Spleen (tissue), 11 donors: ENCODE measurements at regions not wholly inside any gene's neighbourhood (a gene's known extent, or its start where the extent isn't known, plus 50 kb on each side); places are given as distances from the start of the nearest gene placed in this dataset.

Experiments
- DNase-seq: peaks from one replicate; pipeline ENCODE4 v3.0.0-alpha.2; 2020
- H3K27ac ChIP-seq, 8 donors: fragments of 200-600 bp; sonication (generic) in 7 of 8; 1 replicate in 4 of 8; 2 replicates in 4 of 8; pipeline versions ENCODE4 v1.5.0 to v1.8.0; 2016 to 2021; ENCODE audit warnings: inconsistent platforms in 4 of 8, mild to moderate bottlenecking in 4 of 8, moderate library complexity in 1 of 8
- H3K27me3 ChIP-seq, 7 donors: fragments of 200-600 bp; sonication (generic) in 6 of 7; replicated peaks in 1 of 7; 1 replicate in 4 of 7; 2 replicates in 3 of 7; pipeline versions ENCODE4 v1.5.0 to v1.8.0; 2016 to 2021; ENCODE audit warnings: inconsistent platforms in 3 of 7, mild to moderate bottlenecking in 1 of 7
- H3K36me3 ChIP-seq, 6 donors: fragments of 200-600 bp; sonication (generic) in 5 of 6; 1 replicate in 4 of 6; 2 replicates in 2 of 6; pipeline versions ENCODE4 v1.5.0 to v1.8.0; 2016 to 2021; ENCODE audit warnings: inconsistent platforms in 2 of 6
- H3K4me1 ChIP-seq, 6 donors: fragments of 200-600 bp; sonication (generic) in 5 of 6; 1 replicate in 3 of 6; 2 replicates in 3 of 6; pipeline versions ENCODE4 v1.5.0 to v1.8.0; 2016 to 2021; ENCODE audit warnings: inconsistent platforms in 3 of 6
- H3K4me3 ChIP-seq, 8 donors: fragments of 200-600 bp; sonication (generic) in 7 of 8; 1 replicate in 4 of 8; 2 replicates in 4 of 8; pipeline versions ENCODE4 v1.5.0 to v1.8.0; 2016 to 2021; ENCODE audit warnings: inconsistent platforms in 4 of 8, mild to moderate bottlenecking in 4 of 8, moderate library complexity in 2 of 8
- H3K9me3 ChIP-seq, 8 donors: fragments of 200-600 bp; sonication (generic) in 7 of 8; 1 replicate in 4 of 8; 2 replicates in 4 of 8; pipeline versions ENCODE4 v1.5.0 to v1.8.0; 2016 to 2021; ENCODE audit warnings: inconsistent platforms in 4 of 8
- POLR2A ChIP-seq, 3 donors: fragments of 450-650 bp; IDR thresholded peaks; one replicate each; pipeline ENCODE4 v1.5.1; 2017; ENCODE audit warnings: antibody characterized with exemption in 3 of 3, mild to moderate bottlenecking in 1 of 3
- POLR2AphosphoS5 ChIP-seq, 3 donors: sonication (generic); formaldehyde crosslinking; IDR thresholded peaks; one replicate each; pipeline ENCODE4 v1.5.1; 2017; ENCODE audit warnings: antibody characterized with exemption in 3 of 3
- WGBS, 5 donors: extraction: QIAGEN DNeasy Blood & Tissue Kit in 3 of 5; methylation state at CpG; one replicate each; pipeline versions ENCODE4 v1.1.5 to v1.1.7; 2013 to 2018; 5-methylcytosine and 5-hydroxymethylcytosine counted together
- intact Hi-C: fragments of 100-400 bp; cut with DNase I; formaldehyde crosslinking; loops from one replicate; pipeline ENCODE4 v1.15.0; 2023; ENCODE audit warnings: low total_unique reads
- TF ChIP-seq, protein P1 (sequence below), 11 experiments: fragments of 200-600 bp in 7 of 11; fragments of 450-650 bp in 4 of 11; sonication (generic) in 4 of 11; IDR thresholded peaks in 8 of 11; conservative IDR thresholded peaks in 3 of 11; 1 replicate in 7 of 11; 2 replicates in 4 of 11; pipeline versions ENCODE4 v1.4.0 to v1.8.0; 2016 to 2021; ENCODE audit warnings: antibody characterized with exemption in 11 of 11, inconsistent platforms in 4 of 11, mild to moderate bottlenecking in 1 of 11
- donor health status: healthy with polysubstance abuse.
- donor health status: DM: no; HTN: no; CAD: no; lungs with moderate emphysema.
- donor health status: DM: no; HTN: no; CAD: no.
- donor health status: Bipolar disorder and iron deficiency.
- donor health status: healthy.
- donor health status: DM: no; HTN: no; CAD: no.
- donor health status: DM: yes; HTN: yes; CAD: no.

DNA sequence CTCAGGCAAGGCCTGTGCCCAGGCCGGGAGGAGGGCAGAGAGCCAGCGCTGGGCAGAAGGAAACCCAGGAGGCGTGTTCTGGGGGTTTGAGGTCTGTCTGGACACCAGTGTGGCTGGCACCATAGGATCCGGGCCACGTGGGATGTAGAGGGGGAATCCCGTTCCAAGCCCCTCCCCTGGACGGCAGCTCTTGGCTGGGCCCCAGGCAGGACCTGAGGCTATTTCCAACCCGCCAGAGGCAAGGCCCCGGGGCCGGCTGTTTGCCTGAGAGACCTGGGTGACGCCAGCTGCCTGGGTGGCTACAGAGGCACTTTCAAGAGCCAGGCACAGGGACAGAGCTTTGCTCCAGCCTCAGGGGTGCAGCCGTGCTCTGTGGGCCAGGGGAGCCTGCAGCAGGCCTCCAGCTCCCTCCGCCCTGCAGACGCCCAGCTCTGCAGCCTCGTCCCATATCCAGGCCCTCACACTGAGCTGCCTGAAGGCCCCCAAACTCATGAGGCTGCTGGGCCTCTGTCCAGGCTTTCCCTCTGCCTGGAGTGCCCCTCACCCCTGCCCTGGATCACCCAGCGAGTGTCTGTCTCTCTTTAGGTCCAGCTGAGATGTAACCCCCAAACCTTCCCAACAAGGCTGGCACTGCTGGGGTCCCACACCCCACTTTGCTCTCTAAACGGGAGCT, 56.6 kb upstream of the EGFL7 start:
- intact Hi-C loops = no loop called here
- no peak overlapping the region for H3K4me3 ChIP-seq
- no peaks in the 10 kb centered on the region for H3K36me3 ChIP-seq
- DNase-seq = no peak
- peak overlapping the region in 1 of 8 donors; percentile 16 for H3K27ac ChIP-seq
- no peaks in the 10 kb centered on the region for H3K9me3 ChIP-seq
- peaks cover 0 to 78% (median 32%) of the 10 kb centered on the region in 6 donors for H3K4me1 ChIP-seq
- TF ChIP-seq POLR2AphosphoS5 (IDR thresholded peaks at IDR 0.05) = no peak
- TF ChIP-seq, protein P1, sequence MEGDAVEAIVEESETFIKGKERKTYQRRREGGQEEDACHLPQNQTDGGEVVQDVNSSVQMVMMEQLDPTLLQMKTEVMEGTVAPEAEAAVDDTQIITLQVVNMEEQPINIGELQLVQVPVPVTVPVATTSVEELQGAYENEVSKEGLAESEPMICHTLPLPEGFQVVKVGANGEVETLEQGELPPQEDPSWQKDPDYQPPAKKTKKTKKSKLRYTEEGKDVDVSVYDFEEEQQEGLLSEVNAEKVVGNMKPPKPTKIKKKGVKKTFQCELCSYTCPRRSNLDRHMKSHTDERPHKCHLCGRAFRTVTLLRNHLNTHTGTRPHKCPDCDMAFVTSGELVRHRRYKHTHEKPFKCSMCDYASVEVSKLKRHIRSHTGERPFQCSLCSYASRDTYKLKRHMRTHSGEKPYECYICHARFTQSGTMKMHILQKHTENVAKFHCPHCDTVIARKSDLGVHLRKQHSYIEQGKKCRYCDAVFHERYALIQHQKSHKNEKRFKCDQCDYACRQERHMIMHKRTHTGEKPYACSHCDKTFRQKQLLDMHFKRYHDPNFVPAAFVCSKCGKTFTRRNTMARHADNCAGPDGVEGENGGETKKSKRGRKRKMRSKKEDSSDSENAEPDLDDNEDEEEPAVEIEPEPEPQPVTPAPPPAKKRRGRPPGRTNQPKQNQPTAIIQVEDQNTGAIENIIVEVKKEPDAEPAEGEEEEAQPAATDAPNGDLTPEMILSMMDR (IDR thresholded peaks at IDR 0.05 in 8 of 11, conservative IDR thresholded peaks at IDR 0.05 in 3 of 11) = no peak
- no peak for TF ChIP-seq POLR2A (IDR thresholded peaks at IDR 0.05)
- peaks cover 0 to 74% (median 0%) of the 10 kb centered on the region in 7 donors for H3K27me3 ChIP-seq
- WGBS, 5 donors = 70 to 86% (median 82%) methylated on average over 5 to 17 of the region's 17 CpGs

DNA sequence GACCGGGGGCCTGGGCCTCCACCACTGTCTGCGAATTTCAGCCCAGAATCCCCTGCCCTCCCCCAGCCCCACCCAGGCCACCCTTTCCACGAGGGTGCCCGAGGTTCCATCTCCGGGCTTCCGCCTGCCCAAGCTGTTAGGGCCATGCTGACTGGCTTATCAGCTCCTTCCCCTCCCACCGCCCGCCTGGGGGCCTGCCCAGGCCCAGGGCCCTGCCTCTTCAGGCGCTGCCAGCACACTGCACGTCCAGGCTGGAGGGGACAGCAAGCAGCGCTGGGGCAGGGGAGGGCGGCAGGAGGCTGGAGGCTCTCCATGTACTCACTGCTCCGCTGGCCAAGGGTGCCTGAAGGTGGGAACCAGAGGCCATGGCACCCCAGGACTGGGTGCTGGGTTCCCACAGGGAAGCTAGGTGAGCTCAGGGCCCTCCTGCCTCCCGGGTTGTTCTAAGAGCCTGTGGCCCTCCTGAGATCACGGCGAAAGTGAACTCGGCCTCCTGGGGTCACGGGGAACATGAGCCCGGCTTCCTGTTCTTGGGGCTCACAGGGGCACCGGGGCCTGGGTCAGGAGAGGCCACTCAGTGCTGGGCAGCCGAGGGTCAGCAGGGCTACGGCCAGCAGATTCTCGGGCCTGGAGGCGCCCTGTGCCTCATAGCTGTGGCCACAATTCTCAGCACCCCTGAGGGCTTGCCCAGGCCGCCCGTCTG, 57.7 kb upstream of the EGFL7 start:
- DNase-seq = no peak

DNA sequence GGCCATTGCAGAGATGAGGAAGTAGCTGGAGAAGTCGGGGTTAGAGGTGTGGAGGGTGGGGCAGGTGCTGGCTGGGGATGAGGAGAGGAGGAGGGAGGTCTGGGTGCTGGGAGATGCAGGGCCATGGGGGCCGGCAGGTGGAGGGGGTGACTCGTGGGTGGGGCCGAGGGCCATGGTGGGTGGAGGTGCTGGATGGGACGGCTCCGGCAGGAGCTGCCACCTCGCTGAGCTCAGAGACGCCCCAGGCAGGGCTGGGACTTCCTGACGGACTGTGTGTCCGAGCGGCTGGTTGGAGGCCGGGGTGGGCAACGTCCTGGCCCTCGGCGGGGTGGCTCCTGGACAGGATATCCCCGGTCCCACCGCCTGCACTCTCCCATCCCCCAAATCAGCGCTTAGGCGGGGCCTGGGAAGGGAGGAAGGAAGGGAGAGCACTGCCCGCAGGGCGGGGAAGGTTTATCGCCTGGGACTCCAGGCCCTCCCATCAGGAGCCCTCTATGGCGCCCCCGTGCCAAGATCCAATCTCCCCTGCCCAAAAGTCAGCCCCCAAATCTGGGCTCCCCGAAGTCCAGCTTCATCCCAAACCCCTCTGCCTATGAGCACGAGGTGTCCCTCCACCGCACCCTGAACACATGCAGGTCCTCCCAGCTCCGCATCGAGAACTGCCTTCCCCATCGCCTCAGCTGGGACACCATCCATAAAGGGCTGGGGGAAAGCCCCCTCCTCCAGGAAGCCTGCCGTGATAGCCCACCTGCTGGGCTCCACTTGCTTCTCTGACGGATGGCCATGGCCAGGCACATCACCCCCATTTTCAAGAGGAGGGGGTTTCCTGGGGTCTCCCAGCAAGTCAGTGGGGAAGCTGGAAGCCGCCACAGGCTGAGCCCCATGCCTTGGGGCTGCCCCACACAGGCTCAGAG, 58.3 kb upstream of the NOTCH1 start:
- H3K4me1 ChIP-seq = peaks cover 0 to 70% (median 32%) of the 10 kb centered on the region in 6 donors
- 12 to 52% (median 33%) methylated on average over 21 to 33 of the region's 33 CpGs for WGBS, 5 donors

More for the DNA sequence above, 57.7 kb upstream of the EGFL7 start:
- Histone ChIP-seq H3K9me3 (no peaks in the 10 kb centered on the region), H3K4me1 (peaks cover 0 to 73% (median 32%) of the 10 kb centered on the region in 6 donors), H3K27me3 (peaks cover 0 to 73% (median 0%) of the 10 kb centered on the region in 7 donors), H3K36me3 (no peaks in the 10 kb centered on the region), H3K4me3 (no peak overlapping the region), H3K27ac (peak overlapping the region in 5 of 8 donors; percentile 22 to 79 (median 65))
- 70 to 86% (median 79%) methylated on average over 15 to 26 of the region's 26 CpGs for WGBS, 5 donors
- TF ChIP-seq POLR2AphosphoS5 (IDR thresholded peaks at IDR 0.05) = peak in 1 of 3 donors; percentile 58
- TF ChIP-seq POLR2A (IDR thresholded peaks at IDR 0.05) = no peak
- TF ChIP-seq, protein P1 (IDR thresholded peaks at IDR 0.05 in 8 of 11, conservative IDR thresholded peaks at IDR 0.05 in 3 of 11) = no peak
- intact Hi-C loops = no loop called here

More for the DNA sequence above, 58.3 kb upstream of the NOTCH1 start:
- intact Hi-C loops = no loop called here
- no peaks in the 10 kb centered on the region for H3K36me3 ChIP-seq
- H3K27ac ChIP-seq = peak overlapping the region in 7 of 8 donors; percentile 22 to 79 (median 58)
- peaks cover 0 to 73% (median 0%) of the 10 kb centered on the region in 7 donors for H3K27me3 ChIP-seq
- peak; percentile 86 for DNase-seq
- TF ChIP-seq, protein P1 (IDR thresholded peaks at IDR 0.05 in 8 of 11, conservative IDR thresholded peaks at IDR 0.05 in 3 of 11) = no peak
- TF ChIP-seq POLR2AphosphoS5 (IDR thresholded peaks at IDR 0.05) = peak; percentile 34 to 70 (median 67)
- H3K4me3 ChIP-seq = no peak overlapping the region
- no peaks in the 10 kb centered on the region for H3K9me3 ChIP-seq
